GM08714 (cell line): ENCODE measurements at regions not wholly inside any gene's neighbourhood (a gene's known extent, or its start where the extent isn't known, plus 50 kb on each side); places are given as distances from the start of the nearest gene placed in this dataset.
A peak's percentile ranks its signal among the peaks of the same experiment; 100 is the strongest.
"Not testable (repeated sequence)": the region's sequence is repeated elsewhere in the genome, so short reads cannot be mapped to it uniquely, and the experiment has no call there.

ENCODE experiments used
- H3K4me3 ChIP-seq: fragments of 200-500 bp; sonication (Bioruptor generic); 2 replicates; pipeline ENCODE4 v1.5.1; 2014; ENCODE audit warnings: mild to moderate bottlenecking, low read length, inconsistent platforms
- ZNF274 ChIP-seq: IDR thresholded peaks from 2 replicates; pipeline ENCODE4 v1.6.1; 2012; ENCODE audit warnings: mild to moderate bottlenecking, low read depth, low read length

DNA sequence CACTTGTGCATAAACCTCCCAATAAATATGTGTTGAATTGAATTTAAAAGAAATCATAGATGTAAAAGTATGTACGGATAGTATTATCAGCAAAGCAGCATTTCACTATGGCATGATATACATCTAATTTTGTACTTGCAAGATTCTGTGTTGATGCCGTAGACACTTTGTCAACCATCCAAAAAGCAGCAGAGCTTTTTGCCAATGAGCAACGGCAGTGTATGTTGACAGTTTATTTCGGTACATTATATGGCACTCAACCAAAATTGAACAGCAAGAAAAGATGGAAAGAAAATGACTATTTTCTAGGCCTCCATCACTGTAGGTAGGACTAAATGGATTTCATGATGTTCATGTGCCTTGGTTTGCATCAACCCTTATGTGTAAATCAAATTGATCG lies 543.7 kb downstream of the DACH1 start:
- H3K4me3 ChIP-seq = no peak overlapping the region
- TF ChIP-seq ZNF274 = no peak

DNA sequence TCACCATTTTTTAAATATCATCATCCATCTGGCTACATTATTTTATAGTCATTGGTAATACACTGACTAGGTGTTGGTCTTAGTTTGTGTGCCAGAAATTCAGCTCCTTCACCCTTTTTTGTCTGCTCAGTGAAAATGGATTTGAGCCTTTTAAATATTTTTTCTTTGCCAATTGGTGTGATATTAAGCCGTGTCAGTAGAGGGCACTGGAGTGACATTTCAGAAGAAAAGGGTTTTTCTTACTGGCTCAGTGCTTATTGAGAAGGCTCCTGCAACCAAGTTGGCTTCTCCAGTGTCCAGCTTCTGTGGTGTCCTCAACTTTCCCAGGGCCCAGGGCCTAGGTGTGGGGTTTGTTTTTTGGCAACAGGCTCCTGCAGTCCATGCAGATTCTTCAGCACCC lies 546.6 kb downstream of the DACH1 start:
- H3K4me3 ChIP-seq = no peak overlapping the region
- no peak for TF ChIP-seq ZNF274

DNA sequence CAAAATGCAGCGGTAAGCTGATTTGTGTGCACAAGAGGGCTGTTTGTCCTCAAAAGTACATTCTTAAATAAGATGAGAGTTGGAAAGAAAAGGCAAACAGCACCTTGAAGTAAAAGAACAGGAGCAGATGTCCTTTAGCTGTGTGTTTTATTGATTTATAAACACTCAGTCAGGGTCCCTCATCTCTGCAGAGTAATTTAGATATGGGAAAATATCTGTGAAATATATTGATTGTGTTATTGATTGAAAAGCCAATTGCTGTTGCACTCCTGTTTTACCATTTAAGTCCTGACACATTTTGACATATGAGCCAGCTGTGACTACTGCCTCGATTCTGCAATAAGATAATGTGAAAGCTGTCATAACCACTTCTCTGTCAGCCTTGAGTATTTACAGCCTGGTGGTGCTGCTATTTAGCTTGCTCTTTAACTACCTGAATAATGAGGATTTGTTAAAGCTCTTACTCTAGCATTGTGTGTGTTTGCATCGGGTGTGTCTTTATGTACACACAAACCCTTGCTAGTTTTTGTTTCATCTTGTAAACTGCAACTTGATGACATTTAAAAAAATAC lies 550.1 kb downstream of the DACH1 start:
- no peak overlapping the region for H3K4me3 ChIP-seq
- no peak for TF ChIP-seq ZNF274

DNA sequence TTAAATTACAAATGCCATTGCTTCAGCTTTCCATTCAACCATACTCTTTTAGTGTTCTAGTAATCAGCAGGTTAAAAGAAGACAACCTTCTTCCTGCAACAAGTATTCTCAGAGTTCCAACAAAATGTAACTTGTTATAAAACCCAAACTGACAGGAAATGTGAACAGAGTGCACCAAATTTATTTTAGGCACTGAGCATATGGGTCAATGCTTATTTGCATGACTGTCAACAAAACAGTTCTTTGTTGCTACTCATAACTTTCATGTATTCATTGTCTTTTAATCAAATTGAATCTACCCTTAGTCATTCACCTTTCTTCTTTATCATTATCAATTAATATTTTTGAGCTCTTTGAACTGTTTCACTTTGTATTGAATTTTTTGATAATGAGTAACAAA lies 554.1 kb downstream of the DACH1 start:
- no peak for TF ChIP-seq ZNF274
- no peak overlapping the region for H3K4me3 ChIP-seq

DNA sequence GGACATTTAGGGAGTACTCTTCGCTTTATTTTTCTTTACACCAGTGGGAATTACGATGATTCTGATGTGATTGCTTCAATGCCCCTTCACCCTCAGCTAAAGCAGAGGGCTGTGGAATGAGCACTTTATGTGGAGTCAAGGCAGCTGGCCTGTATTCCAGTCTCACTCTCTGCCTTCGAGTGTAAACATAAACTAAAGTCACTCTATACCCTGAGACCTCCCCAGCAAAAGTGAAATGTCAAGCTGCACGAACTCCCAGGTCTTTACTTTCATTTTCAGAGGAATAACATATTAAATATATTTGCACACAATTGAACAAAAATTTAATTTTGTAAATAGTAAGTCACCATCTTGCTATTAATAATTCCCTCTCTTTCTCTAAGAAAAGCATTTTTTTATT lies 557.1 kb downstream of the DACH1 start:
- H3K4me3 ChIP-seq = no peak overlapping the region
- no peak for TF ChIP-seq ZNF274

DNA sequence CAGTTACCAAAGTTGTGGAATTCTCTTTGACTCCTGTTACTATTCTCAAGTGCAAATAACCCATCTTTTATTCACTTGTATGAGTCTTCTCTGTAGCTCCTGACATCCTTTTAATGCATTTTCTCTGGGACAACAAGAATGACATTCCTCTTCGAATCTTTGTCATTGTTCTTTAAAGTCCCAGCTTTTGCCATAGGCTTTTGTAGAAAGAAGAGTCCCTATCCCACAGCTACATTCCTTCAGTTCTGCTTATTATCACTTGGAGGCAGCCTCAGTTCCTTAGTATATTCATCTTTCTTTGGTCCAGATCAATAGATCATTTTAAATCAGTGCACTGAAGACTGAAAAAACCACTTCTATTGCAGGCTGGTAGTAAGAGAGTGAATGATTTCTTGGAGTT lies 560.2 kb downstream of the DACH1 start:
- H3K4me3 ChIP-seq = no peak overlapping the region
- TF ChIP-seq ZNF274 = no peak

DNA sequence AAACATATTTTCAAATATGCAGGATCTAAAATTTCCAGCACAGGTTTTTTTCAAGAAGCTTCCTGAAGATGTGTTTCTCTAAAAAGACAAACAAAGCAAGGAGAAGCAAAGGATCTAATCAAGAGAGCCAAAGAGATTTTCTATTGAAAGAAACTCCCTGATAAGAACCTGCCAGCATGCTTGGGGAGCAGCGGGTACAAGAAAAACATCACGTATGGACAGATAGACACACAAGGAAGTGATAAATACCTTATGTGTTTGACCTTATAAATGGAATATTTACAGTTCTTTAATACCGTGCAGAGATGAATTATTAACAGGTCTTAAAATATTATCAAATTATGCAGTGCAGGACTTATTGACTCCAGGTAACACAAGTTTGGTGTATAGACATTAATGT lies 562.1 kb downstream of the DACH1 start:
- no peak overlapping the region for H3K4me3 ChIP-seq
- no peak for TF ChIP-seq ZNF274

DNA sequence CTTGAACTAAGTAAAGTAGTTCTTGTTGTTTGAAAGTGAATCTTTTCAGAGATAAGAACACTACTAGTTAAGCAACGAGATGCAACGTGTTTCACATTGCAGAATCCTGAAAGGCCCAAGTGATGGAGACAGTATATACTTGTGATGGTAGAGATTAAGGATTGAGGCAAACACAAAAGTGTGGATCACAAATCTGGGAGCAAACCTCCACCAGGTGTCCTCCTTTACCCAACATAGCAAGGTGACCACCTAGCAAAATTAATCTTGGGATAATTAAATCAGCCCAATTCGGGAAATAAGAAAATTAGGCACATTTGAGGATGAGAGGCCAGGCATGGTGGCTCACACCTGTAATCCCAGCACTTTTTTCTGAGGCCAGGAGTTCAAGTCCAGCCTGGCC lies 563.9 kb downstream of the DACH1 start:
- TF ChIP-seq ZNF274 = no peak
- H3K4me3 ChIP-seq = no peak overlapping the region

DNA sequence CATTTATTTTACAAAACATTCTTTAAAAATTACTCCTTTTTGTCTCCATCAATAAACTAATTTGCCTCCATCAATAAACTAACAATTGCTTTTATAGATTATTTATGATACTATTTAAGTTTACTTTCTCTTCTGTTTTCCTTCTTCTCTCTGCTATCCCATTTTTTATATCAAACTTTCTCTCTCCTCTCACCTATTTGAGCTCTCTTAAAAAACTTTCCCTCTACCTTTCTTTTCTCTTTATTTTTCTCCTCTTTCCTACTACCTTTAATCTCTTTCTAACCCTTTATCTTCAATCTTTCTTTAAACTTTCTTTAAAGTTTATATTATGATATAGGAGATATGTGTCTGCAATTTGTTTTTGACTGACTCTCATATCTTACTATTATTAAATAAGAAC lies 566.4 kb downstream of the DACH1 start:
- no peak for TF ChIP-seq ZNF274
- H3K4me3 ChIP-seq = no peak overlapping the region

DNA sequence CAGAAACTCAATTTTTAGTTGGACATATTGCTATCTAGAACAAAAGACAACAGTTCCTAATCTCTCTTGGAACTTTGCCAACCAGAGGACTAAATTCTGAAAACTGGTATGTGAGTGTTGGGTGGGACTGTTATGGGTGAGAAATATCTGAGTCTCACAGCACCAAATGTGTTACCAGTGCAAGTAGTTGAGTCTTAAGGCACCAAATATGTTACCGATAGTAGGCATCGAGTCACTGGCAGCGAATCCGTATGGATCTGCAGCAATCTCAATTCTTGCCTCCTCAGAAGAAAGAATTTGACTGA lies 575.2 kb downstream of the DACH1 start:
- TF ChIP-seq ZNF274 = no peak

DNA sequence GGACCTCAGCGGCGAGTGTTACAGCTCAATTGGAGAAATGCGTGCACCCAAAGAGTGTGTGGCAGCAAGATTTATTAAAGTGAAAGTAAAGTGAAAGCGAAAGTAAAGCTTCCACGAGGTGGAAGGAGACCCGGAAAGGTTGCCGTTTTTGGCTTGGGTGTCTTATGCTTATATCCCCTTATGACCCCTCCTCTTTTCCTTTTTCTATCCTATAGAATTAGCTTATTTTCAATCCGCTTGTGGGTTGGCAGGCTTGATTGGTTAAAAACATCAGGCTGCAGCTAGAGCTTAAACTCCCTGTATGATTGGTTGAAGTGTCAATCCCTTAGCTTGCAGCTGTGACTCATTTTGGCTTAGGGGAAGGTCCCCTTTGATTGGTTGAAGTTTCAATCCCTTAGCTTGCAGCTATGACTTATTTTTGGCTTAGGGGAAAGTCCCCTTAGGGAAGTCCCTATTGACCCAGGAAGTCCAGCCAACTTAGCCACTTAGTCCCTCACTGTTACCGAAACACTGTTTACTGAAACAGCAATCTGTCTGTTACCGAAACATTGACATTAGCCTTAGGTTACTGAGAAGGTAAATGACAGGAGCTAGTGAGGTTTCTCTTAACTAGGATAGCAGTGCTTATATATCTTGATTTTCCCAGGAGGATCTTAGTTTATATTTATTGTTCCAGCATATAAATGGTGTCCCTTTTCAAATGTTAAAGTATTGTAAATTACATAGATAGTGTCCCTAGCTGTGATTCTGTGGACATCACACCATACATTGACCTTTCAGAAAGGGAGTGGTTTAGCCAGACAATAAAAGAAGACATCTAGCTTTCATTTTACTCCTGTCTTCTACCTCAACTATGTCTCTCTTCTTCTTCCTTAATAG lies 575.8 kb downstream of the DACH1 start:
- TF ChIP-seq ZNF274 = no peak
- H3K4me3 ChIP-seq = peak overlapping the region; percentile 61; the same call in 1 of the 2 replicates

More for the DNA sequence above, 575.2 kb downstream of the DACH1 start:
- no peak overlapping the region for H3K4me3 ChIP-seq

DNA sequence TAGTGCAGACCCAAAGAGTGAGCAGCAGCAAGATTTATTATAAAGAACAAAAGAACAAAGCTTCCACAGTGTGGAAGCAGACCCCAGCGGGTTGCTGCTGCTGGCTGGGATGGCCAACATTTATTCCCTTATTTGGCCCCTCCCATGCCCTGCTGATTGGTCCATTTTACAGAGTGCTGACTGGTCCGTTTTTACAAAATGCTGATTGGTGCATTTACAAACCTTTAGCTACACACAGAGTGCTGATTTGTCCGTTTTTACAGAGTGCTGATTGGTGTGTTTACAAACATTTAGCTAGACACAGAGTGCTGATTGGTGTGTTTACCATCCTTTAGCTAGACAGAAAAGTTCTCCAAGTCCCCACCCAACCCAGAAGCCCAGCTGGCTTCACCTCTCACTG lies 577.0 kb downstream of the DACH1 start:
- H3K4me3 ChIP-seq = not testable (repeated sequence)

DNA sequence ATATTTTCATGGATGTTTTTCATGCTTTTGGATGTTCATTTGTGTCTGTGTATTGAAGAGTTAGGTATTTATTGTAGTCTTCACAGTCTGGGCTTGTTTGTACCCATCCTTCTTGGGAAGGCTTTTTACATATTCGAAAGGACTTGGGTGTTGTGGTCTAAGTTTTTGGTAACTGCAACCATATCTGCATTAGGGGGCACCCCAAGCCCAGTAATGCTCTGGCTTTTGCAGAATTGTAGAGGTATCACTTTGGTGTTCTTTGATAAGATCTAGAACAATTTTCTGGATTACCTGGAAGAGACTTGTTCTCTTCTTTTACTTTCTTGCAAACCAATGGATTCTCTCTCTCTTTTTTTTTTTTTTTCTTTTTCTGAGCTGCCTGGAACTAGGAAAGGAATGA lies 581.3 kb downstream of the DACH1 start:
- H3K4me3 ChIP-seq = no peak overlapping the region
- no peak for TF ChIP-seq ZNF274

DNA sequence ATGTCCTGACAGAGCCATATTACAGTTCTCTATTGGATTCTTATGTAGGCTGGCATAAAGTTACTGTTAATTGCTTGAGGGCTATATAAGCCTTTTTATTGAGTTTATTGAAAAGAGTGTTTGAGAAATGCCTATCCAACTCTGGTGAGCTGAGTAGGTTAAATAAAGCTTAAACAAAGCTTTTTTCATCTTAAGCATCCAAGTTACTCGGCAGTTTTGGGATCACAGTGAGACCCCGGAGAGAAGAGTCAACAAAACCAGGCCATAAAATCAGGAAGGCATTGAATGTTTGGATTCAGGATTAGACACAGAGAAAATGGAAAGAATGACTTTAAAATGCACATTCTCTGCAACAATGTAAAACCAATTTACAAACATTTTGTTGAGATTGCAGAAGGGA lies 588.5 kb downstream of the DACH1 start:
- H3K4me3 ChIP-seq = no peak overlapping the region
- no peak for TF ChIP-seq ZNF274

DNA sequence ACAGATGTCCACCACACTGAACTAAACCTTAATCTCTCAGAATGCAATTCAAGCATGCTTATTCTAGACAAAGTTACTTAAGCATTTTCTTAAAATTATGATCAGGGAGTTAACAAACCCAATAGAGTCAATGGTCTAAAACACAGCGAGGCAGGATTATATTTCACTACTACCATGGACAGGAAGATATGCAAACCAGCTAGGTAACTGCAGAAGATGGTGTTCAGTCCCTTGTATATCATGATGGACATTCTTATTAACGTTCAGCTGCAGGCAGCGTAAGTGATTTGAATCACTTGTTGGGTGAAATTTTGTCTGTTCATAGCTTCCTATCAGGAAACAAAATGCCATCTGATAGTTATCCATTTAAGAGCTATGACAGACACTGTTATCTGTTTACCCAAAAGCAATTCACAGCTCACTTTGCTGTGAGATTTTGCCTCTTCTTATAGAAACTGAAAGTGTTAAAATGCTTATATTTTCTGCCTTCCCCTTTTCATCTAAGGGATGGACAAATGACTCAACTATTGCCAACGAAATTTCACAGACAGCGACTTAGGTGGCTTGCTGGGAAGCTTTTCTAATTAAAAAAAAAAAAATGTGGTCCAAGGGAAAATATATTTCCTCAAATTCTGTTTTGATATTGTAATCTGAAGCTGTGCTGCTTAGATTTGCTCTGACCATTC lies 591.9 kb downstream of the DACH1 start:
- H3K4me3 ChIP-seq = no peak overlapping the region
- TF ChIP-seq ZNF274 = no peak
